ENCODE measurements at regions not wholly inside any gene's neighbourhood (a gene's known extent, or its start where the extent isn't known, plus 50 kb on each side); places are given as distances from the start of the nearest gene placed in this dataset.

DNA sequence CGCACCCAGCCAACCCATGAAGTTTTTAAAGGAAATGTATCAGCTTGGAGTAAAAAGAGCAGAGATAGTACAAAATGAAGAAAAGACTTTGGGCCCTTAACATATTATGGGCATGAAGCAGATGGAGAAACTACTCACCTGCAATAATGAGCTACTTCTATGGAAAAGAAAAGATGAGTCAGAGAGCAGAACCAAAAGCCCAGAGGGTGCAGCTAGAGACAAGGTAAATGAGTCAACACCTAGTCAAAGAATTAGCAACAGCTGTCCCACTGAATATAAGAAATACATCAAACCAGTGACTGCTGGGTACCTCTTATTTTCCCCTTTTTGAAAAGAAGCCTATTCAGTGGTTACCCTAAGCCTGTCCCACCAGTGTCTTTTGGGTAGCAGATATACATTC lies 61.8 kb downstream of the RPL27A start:
- no peak for TF ChIP-seq CTCF (IDR thresholded peaks at IDR 0.05)
- no peak for TF ChIP-seq POLR2A (IDR thresholded peaks at IDR 0.05)
- no peak for TF ChIP-seq EP300 (IDR thresholded peaks at IDR 0.05)

All from sigmoid colon (tissue), 4 donors.